Panc1 (cell line): ENCODE measurements at regions not wholly inside any gene's neighbourhood (a gene's known extent, or its start where the extent isn't known, plus 50 kb on each side); places are given as distances from the start of the nearest gene placed in this dataset.

Experiments used
- ATAC-seq: fragments of 200-7000 bp; cut with Tn5 transposase; 2 replicates; pipeline ENCODE4 v1.9.1; 2020; ENCODE audit warnings: mild to moderate bottlenecking, moderate library complexity
- BruUV-seq: library from RNA; stranded (reverse); fragments of 400-500 nt; replicated peaks from 2 replicates; lab custom pipeline; 2021; lab: Mats Ljungman, UMichigan
- CTCF ChIA-PET: fragments of 300-600 bp; sonication (Branson Sonifier 250); formaldehyde crosslinking; loops from one replicate; lab custom pipeline; 2022; ENCODE audit warnings: antibody characterized with exemption; lab: Charles Lee
- POLR2A ChIA-PET: fragments of 300-600 bp; sonication (Branson Sonifier 250); formaldehyde crosslinking; loops from one replicate; lab custom pipeline; 2022; ENCODE audit warnings: antibody characterized with exemption; lab: Charles Lee
- DNase-seq: peaks from one replicate; pipeline ENCODE4 v3.0.0-alpha.2; 2010; ENCODE audit warnings: low read depth, low spot score
- H3K27ac ChIP-seq: 2 replicates; pipeline ENCODE4 v1.5.1; 2011; ENCODE audit warnings: mild to moderate bottlenecking, low read length, inconsistent platforms
- H3K27me3 ChIP-seq: fragments of 200-500 bp; sonication (Bioruptor generic); 2 replicates; pipeline ENCODE4 v1.6.0; 2014; ENCODE audit warnings: low read length, inconsistent platforms; ENCODE audit not compliant: control insufficient read depth, insufficient read depth
- H3K36me3 ChIP-seq: fragments of 200-500 bp; sonication (Bioruptor generic); 2 replicates; pipeline ENCODE4 v1.5.1; 2014; ENCODE audit warnings: inconsistent platforms, mild to moderate bottlenecking, low read length, moderate library complexity; ENCODE audit not compliant: control insufficient read depth, insufficient read depth
- H3K4me1 ChIP-seq: 2 replicates; pipeline ENCODE4 v1.5.1; 2011; ENCODE audit warnings: inconsistent platforms, mild to moderate bottlenecking, low read length, moderate library complexity; ENCODE audit not compliant: control insufficient read depth, insufficient read depth
- H3K4me3 ChIP-seq, 2 experiments: 2 replicates each; pipeline ENCODE4 v1.5.1; 2011 to 2012; ENCODE audit warnings: low read depth in 2 of 2, low read length in 2 of 2, mild to moderate bottlenecking in 2 of 2, inconsistent platforms in 1 of 2, moderate library complexity in 1 of 2
- H3K9me3 ChIP-seq: fragments of 200-500 bp; sonication (Bioruptor generic); 2 replicates; pipeline ENCODE4 v1.5.1; 2014; ENCODE audit warnings: low read depth, mild to moderate bottlenecking, inconsistent platforms, low read length, moderate library complexity; ENCODE audit not compliant: control insufficient read depth, insufficient read depth
- CTCF ChIP-seq: fragments of 450-650 bp; IDR thresholded peaks from 2 replicates; pipeline ENCODE4 v1.5.1; 2017; ENCODE audit warnings: mild to moderate bottlenecking
- POLR2AphosphoS5 ChIP-seq: IDR thresholded peaks from 2 replicates; pipeline ENCODE4 v1.6.1; 2012; ENCODE audit warnings: mild to moderate bottlenecking, low read depth, low read length, moderate library complexity
- REST ChIP-seq, 2 experiments: IDR thresholded peaks; 2 replicates each; pipeline ENCODE4 v1.6.1; 2011 to 2012; ENCODE audit warnings: low read depth in 2 of 2, control low read depth in 1 of 2, low read length in 1 of 2, mild to moderate bottlenecking in 1 of 2, moderate library complexity in 1 of 2; ENCODE audit not compliant: insufficient read depth in 1 of 2
- SIN3A ChIP-seq: IDR thresholded peaks from 2 replicates; pipeline ENCODE4 v1.6.1; 2012; ENCODE audit warnings: low read depth, mild to moderate bottlenecking, low read length, moderate library complexity, borderline replicate concordance; ENCODE audit not compliant: insufficient read depth
- TCF7L2 ChIP-seq: IDR thresholded peaks from 2 replicates; pipeline ENCODE4 v1.6.1; 2011; ENCODE audit warnings: mild to moderate bottlenecking, low read depth, low read length, inconsistent platforms
- in situ Hi-C: cut with HindIII; loops from 2 replicates; pipeline ENCODE4 v1.10.0; 2016; ENCODE audit warnings: low sequenced_read_pairs, low pct_unique_long_range_greater_than_20kb
- intact Hi-C: fragments of 100-400 bp; cut with micrococcal nuclease; formaldehyde crosslinking; loops from one replicate; pipeline ENCODE4 v1.10.0; 2022; ENCODE audit not compliant: unreplicated experiment

- ChIA-PET CTCF (no interaction called here), POLR2A (no interaction called here)
- TF ChIP-seq CTCF (no peak), REST (IDR thresholded peaks at IDR 0.05; ENCODE audit: insufficient read depth in 1 of 2, low read depth in 2 of 2, low read length in 1 of 2) (no peak), SIN3A (no peak), POLR2AphosphoS5 (no peak), TCF7L2 (no peak)
- no peaks in the 10 kb centered on the region for H3K4me1 ChIP-seq
- no TSS peak for BruUV-seq
- H3K4me3 ChIP-seq: no peak overlapping the region
- no peak overlapping the region for H3K27ac ChIP-seq
- ATAC-seq (no peak), DNase-seq (no peak)
- H3K9me3 ChIP-seq: no peaks in the 10 kb centered on the region
- in situ Hi-C loops: no loop called here
- H3K36me3 ChIP-seq: no peaks in the 10 kb centered on the region
- H3K27me3 ChIP-seq: peaks cover 4% of the 10 kb centered on the region; the same call in 1 of the 2 replicates
- intact Hi-C loops: no loop called here
Observed at GRCh38 chr17:6305613-6306360, 129.1 kb downstream of the AIPL1 start.

- ChIA-PET CTCF (no interaction called here), POLR2A (no interaction called here)
- H3K4me3 ChIP-seq: no peak overlapping the region
- no peaks in the 10 kb centered on the region for H3K36me3 ChIP-seq
- no TSS peak for BruUV-seq
- H3K27ac ChIP-seq: no peak overlapping the region
- in situ Hi-C loops: no loop called here
- intact Hi-C loops: no loop called here
- H3K9me3 ChIP-seq: no peaks in the 10 kb centered on the region
- DNase-seq: no peak
- H3K27me3 ChIP-seq: peaks cover 6% of the 10 kb centered on the region; the same call in 1 of the 2 replicates
- no peaks in the 10 kb centered on the region for H3K4me1 ChIP-seq
- no peak for ATAC-seq
- TF ChIP-seq TCF7L2: no peak
Observed at GRCh38 chr17:6304894-6305612, 129.9 kb downstream of the AIPL1 start.

GRCh38 chr17:6303664-6304063, 131.3 kb downstream of the AIPL1 start:
- Histone ChIP-seq H3K4me3 (no peak overlapping the region), H3K4me1 (no peaks in the 10 kb centered on the region), H3K27me3 (peaks cover 6% of the 10 kb centered on the region; the same call in 1 of the 2 replicates), H3K36me3 (no peaks in the 10 kb centered on the region), H3K9me3 (no peaks in the 10 kb centered on the region), H3K27ac (no peak overlapping the region)
- TF ChIP-seq REST (IDR thresholded peaks at IDR 0.05; ENCODE audit: insufficient read depth in 1 of 2, low read depth in 2 of 2, low read length in 1 of 2) (peak; percentile 89 to 90), POLR2AphosphoS5 (no peak), SIN3A (no peak)
- in situ Hi-C loops (no loop called here), intact Hi-C loops (no loop called here)
- DNase-seq: no peak
- CTCF ChIA-PET: no interaction called here
- POLR2A ChIA-PET: no interaction called here
- no peak for ATAC-seq
- no TSS peak for BruUV-seq
